HEK293 (cell line): ENCODE measurements at regions not wholly inside any gene's neighbourhood (a gene's known extent, or its start where the extent isn't known, plus 50 kb on each side); places are given as distances from the start of the nearest gene placed in this dataset.

Experiments used
- CTCF ChIA-PET: fragments of 350-600 bp; formaldehyde crosslinking; extraction: SDS; loops from one replicate; lab custom pipeline; 2021; ENCODE audit warnings: antibody characterized with exemption; lab: Yijun Ruan, JAX
- POLR2A ChIA-PET: fragments of 300-600 bp; formaldehyde crosslinking; extraction: SDS; loops from one replicate; lab custom pipeline; 2020; ENCODE audit warnings: antibody characterized with exemption, inconsistent platforms; lab: Yijun Ruan, JAX
- H3K27ac ChIP-seq: fragments of 200-500 bp; sonication (Bioruptor generic); 2 replicates; pipeline ENCODE4 v1.5.1; 2014; ENCODE audit warnings: low read depth, low read length, control low read depth, inconsistent platforms; ENCODE audit errors: extremely low read depth
- H3K36me3 ChIP-seq, 2 experiments: fragments of 200-500 bp in 1 of 2; sonication (Bioruptor generic) in 1 of 2; 1 replicate in 1 of 2; 2 replicates in 1 of 2; pipeline ENCODE4 v1.5.1; 2014 to 2017; ENCODE audit warnings: inconsistent platforms in 2 of 2, low read length in 2 of 2; ENCODE audit not compliant: control insufficient read depth in 2 of 2, insufficient read depth in 1 of 2
- H3K4me1 ChIP-seq: fragments of 200-500 bp; sonication (Bioruptor generic); 2 replicates; pipeline ENCODE4 v1.5.1; 2014; ENCODE audit warnings: mild to moderate bottlenecking, low read length, inconsistent platforms; ENCODE audit not compliant: control insufficient read depth, insufficient read depth
- H3K4me3 ChIP-seq: 2 replicates; pipeline ENCODE4 v1.5.1; 2011; ENCODE audit warnings: low read depth, mild to moderate bottlenecking, control low read depth, low read length, moderate library complexity
- H3K9me3 ChIP-seq: fragments of 200-500 bp; sonication (Bioruptor generic); 2 replicates; pipeline ENCODE4 v1.5.1; 2014; ENCODE audit warnings: low read depth, low read length, inconsistent platforms; ENCODE audit not compliant: control insufficient read depth, insufficient read depth
- FEZF1 ChIP-seq: fragments of 450-650 bp; formaldehyde crosslinking; IDR thresholded peaks from 2 replicates; pipeline ENCODE4 v1.5.1; 2016; ENCODE audit warnings: missing biosample characterization, missing genetic modification characterization
- HOXD13 ChIP-seq: sonication (generic); formaldehyde crosslinking; IDR thresholded peaks from 2 replicates; pipeline ENCODE4 v1.8.0; 2022; ENCODE audit warnings: missing genetic modification reagents, borderline replicate concordance
- ZBTB17 ChIP-seq: fragments of 450-650 bp; formaldehyde crosslinking; IDR thresholded peaks from 2 replicates; pipeline ENCODE4 v1.5.1; 2016; ENCODE audit warnings: missing biosample characterization, missing genetic modification characterization
- ZBTB6 ChIP-seq: fragments of 450-650 bp; formaldehyde crosslinking; IDR thresholded peaks from 2 replicates; pipeline ENCODE4 v1.5.1; 2017; ENCODE audit warnings: missing biosample characterization, missing genetic modification characterization
- ZNF138 ChIP-seq: fragments of 450-650 bp; formaldehyde crosslinking; IDR thresholded peaks from 2 replicates; pipeline ENCODE4 v1.5.1; 2016; ENCODE audit warnings: missing biosample characterization, missing genetic modification characterization, borderline replicate concordance
- ZNF140 ChIP-seq: fragments of 450-650 bp; formaldehyde crosslinking; IDR thresholded peaks from 2 replicates; pipeline ENCODE4 v1.5.1; 2016; ENCODE audit warnings: missing biosample characterization, missing genetic modification characterization
- ZNF146 ChIP-seq: fragments of 450-650 bp; formaldehyde crosslinking; IDR thresholded peaks from 2 replicates; pipeline ENCODE4 v1.5.1; 2016; ENCODE audit warnings: missing biosample characterization, missing genetic modification characterization
- ZNF223 ChIP-seq: fragments of 450-650 bp; formaldehyde crosslinking; IDR thresholded peaks from 2 replicates; pipeline ENCODE4 v1.5.1; 2016; ENCODE audit warnings: missing biosample characterization, missing genetic modification characterization
- ZNF24 ChIP-seq: fragments of 450-650 bp; formaldehyde crosslinking; IDR thresholded peaks from 2 replicates; pipeline ENCODE4 v1.5.1; 2016; ENCODE audit warnings: missing biosample characterization, missing genetic modification characterization
- ZNF280D ChIP-seq: fragments of 450-650 bp; formaldehyde crosslinking; IDR thresholded peaks from 2 replicates; pipeline ENCODE4 v1.5.1; 2016; ENCODE audit warnings: missing biosample characterization, missing genetic modification characterization
- ZNF660 ChIP-seq: fragments of 450-650 bp; IDR thresholded peaks from 2 replicates; pipeline ENCODE4 v1.5.1; 2018; ENCODE audit warnings: missing biosample characterization, mild to moderate bottlenecking, missing genetic modification characterization
- ZNF747 ChIP-seq: fragments of 450-650 bp; formaldehyde crosslinking; IDR thresholded peaks from 2 replicates; pipeline ENCODE4 v1.5.1; 2016; ENCODE audit warnings: missing biosample characterization, missing genetic modification characterization
- TF ChIP-seq, protein P1 (sequence below): fragments of 450-650 bp; formaldehyde crosslinking; IDR thresholded peaks from 2 replicates; pipeline ENCODE4 v1.5.1; 2016; ENCODE audit warnings: missing biosample characterization, missing genetic modification characterization
- TF ChIP-seq, protein P2 (sequence below): fragments of 450-650 bp; formaldehyde crosslinking; IDR thresholded peaks from 2 replicates; pipeline ENCODE4 v1.5.1; 2016; ENCODE audit warnings: missing biosample characterization, missing genetic modification characterization, low read depth
- TF ChIP-seq, protein P3 (sequence below): fragments of 450-650 bp; formaldehyde crosslinking; IDR thresholded peaks from 2 replicates; pipeline ENCODE4 v1.5.1; 2016; ENCODE audit warnings: missing biosample characterization, missing genetic modification characterization
- TF ChIP-seq, protein P4 (sequence below): fragments of 450-650 bp; formaldehyde crosslinking; IDR thresholded peaks from 2 replicates; pipeline ENCODE4 v1.5.1; 2016; ENCODE audit warnings: missing biosample characterization, missing genetic modification characterization
- TF ChIP-seq, protein P5 (sequence below): fragments of 450-650 bp; formaldehyde crosslinking; IDR thresholded peaks from 2 replicates; pipeline ENCODE4 v1.5.1; 2016; ENCODE audit warnings: missing biosample characterization, missing genetic modification characterization

- Histone ChIP-seq H3K9me3 (no peaks in the 10 kb centered on the region), H3K4me3 (no peak overlapping the region), H3K4me1 (no peaks in the 10 kb centered on the region), H3K36me3 (no peaks in the 10 kb centered on the region), H3K27ac (no peak overlapping the region)
- TF ChIP-seq, protein P1, sequence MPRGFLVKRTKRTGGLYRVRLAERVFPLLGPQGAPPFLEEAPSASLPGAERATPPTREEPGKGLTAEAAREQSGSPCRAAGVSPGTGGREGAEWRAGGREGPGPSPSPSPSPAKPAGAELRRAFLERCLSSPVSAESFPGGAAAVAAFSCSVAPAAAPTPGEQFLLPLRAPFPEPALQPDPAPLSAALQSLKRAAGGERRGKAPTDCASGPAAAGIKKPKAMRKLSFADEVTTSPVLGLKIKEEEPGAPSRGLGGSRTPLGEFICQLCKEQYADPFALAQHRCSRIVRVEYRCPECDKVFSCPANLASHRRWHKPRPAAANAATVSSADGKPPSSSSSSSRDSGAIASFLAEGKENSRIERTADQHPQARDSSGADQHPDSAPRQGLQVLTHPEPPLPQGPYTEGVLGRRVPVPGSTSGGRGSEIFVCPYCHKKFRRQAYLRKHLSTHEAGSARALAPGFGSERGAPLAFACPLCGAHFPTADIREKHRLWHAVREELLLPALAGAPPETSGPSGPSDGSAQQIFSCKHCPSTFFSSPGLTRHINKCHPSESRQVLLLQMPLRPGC, result no peak
- TF ChIP-seq, protein P2, sequence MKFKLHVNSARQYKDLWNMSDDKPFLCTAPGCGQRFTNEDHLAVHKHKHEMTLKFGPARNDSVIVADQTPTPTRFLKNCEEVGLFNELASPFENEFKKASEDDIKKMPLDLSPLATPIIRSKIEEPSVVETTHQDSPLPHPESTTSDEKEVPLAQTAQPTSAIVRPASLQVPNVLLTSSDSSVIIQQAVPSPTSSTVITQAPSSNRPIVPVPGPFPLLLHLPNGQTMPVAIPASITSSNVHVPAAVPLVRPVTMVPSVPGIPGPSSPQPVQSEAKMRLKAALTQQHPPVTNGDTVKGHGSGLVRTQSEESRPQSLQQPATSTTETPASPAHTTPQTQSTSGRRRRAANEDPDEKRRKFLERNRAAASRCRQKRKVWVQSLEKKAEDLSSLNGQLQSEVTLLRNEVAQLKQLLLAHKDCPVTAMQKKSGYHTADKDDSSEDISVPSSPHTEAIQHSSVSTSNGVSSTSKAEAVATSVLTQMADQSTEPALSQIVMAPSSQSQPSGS, result peak; percentile 54; the same call in 1 of the 2 replicates
- peak; percentile 31; the same call in 1 of the 2 replicates for TF ChIP-seq ZBTB17
- ChIA-PET POLR2A (no interaction called here), CTCF (no interaction called here)
Measured at GRCh38 chr5:126178521-126178920, 244.7 kb upstream of the GRAMD2B start.

DNA sequence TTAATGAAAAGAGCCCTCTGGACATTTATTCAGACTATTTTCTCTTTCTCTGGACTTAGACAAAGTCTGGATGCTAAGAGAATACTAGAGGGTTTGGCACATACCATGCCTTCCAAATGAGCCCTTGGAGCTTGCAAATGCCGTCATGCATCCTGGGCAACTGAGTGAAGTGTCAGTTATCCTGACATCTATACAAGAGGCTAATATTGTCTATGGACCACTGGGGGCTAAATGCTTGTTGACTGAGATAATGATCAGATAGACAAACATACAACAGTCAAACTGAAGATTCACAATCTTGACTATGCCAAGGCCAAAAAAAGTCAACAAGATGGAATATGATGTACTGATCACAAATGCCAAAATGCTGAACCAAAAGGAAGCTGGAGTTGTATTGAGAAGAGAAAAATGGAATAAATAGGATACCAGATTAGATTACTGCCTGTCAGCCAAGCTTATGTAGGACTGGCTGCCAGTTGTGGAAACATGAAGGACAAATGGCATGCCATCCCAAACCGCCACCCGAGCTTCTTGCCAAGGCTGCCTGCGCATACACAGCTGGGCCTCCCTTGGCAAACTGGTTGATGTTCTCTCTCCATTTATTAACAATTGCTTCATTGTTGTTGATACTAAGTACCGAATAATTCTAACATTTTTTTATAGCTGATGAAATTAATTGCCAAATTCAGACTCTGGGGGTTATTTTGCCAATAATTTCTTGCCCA is 240.1 kb upstream of the GRAMD2B start:
- TF ChIP-seq ZNF747 (tag by site-specific recombination), result no peak
- TF ChIP-seq, protein P3, sequence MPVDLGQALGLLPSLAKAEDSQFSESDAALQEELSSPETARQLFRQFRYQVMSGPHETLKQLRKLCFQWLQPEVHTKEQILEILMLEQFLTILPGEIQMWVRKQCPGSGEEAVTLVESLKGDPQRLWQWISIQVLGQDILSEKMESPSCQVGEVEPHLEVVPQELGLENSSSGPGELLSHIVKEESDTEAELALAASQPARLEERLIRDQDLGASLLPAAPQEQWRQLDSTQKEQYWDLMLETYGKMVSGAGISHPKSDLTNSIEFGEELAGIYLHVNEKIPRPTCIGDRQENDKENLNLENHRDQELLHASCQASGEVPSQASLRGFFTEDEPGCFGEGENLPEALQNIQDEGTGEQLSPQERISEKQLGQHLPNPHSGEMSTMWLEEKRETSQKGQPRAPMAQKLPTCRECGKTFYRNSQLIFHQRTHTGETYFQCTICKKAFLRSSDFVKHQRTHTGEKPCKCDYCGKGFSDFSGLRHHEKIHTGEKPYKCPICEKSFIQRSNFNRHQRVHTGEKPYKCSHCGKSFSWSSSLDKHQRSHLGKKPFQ (tag by site-specific recombination), result no peak
- TF ChIP-seq FEZF1 (tag by site-specific recombination), result no peak
- no peaks in the 10 kb centered on the region for H3K36me3 ChIP-seq
- H3K9me3 ChIP-seq, result no peaks in the 10 kb centered on the region
- no peak overlapping the region for H3K27ac ChIP-seq
- H3K4me3 ChIP-seq, result no peak overlapping the region
- CTCF ChIA-PET, result no interaction called here
- H3K4me1 ChIP-seq, result no peaks in the 10 kb centered on the region
- POLR2A ChIA-PET, result no interaction called here

GRCh38 chr5:126184474-126184873 is 238.7 kb upstream of the GRAMD2B start:
- Histone ChIP-seq H3K9me3 (no peaks in the 10 kb centered on the region), H3K4me1 (no peaks in the 10 kb centered on the region), H3K36me3 (no peaks in the 10 kb centered on the region), H3K4me3 (no peak overlapping the region), H3K27ac (no peak overlapping the region)
- ChIA-PET POLR2A (no interaction called here), CTCF (no interaction called here)
- TF ChIP-seq ZNF146 (tag by site-specific recombination), result no peak
- no peak for TF ChIP-seq ZBTB6 (tag by site-specific recombination)
- TF ChIP-seq, protein P4, sequence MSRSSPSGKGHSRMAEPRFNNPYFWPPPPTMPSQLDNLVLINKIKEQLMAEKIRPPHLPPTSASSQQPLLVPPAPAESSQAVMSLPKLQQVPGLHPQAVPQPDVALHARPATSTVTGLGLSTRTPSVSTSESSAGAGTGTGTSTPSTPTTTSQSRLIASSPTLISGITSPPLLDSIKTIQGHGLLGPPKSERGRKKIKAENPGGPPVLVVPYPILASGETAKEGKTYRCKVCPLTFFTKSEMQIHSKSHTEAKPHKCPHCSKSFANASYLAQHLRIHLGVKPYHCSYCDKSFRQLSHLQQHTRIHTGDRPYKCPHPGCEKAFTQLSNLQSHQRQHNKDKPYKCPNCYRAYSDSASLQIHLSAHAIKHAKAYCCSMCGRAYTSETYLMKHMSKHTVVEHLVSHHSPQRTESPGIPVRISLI (tag by site-specific recombination), result no peak
- TF ChIP-seq, protein P5, sequence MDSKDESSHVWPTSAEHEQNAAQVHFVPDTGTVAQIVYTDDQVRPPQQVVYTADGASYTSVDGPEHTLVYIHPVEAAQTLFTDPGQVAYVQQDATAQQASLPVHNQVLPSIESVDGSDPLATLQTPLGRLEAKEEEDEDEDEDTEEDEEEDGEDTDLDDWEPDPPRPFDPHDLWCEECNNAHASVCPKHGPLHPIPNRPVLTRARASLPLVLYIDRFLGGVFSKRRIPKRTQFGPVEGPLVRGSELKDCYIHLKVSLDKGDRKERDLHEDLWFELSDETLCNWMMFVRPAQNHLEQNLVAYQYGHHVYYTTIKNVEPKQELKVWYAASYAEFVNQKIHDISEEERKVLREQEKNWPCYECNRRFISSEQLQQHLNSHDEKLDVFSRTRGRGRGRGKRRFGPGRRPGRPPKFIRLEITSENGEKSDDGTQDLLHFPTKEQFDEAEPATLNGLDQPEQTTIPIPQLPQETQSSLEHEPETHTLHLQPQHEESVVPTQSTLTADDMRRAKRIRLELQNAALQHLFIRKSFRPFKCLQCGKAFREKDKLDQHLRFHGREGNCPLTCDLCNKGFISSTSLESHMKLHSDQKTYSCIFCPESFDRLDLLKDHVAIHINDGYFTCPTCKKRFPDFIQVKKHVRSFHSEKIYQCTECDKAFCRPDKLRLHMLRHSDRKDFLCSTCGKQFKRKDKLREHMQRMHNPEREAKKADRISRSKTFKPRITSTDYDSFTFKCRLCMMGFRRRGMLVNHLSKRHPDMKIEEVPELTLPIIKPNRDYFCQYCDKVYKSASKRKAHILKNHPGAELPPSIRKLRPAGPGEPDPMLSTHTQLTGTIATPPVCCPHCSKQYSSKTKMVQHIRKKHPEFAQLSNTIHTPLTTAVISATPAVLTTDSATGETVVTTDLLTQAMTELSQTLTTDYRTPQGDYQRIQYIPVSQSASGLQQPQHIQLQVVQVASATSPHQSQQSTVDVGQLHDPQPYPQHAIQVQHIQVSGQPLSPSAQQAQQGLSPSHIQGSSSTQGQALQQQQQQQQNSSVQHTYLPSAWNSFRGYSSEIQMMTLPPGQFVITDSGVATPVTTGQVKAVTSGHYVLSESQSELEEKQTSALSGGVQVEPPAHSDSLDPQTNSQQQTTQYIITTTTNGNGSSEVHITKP (tag by site-specific recombination), result no peak
- TF ChIP-seq ZNF280D (tag by site-specific recombination), result no peak
- no peak for TF ChIP-seq ZNF24
- TF ChIP-seq ZNF223 (tag by site-specific recombination), result no peak
- no peak for TF ChIP-seq ZNF140 (tag by site-specific recombination)
- TF ChIP-seq ZNF660 (tag by site-specific recombination), result no peak
- no peak for TF ChIP-seq HOXD13 (CRISPR knock-in tag)
- no peak for TF ChIP-seq ZNF138 (tag by site-specific recombination)
